ENCODE measurements at regions not wholly inside any gene's neighbourhood (a gene's known extent, or its start where the extent isn't known, plus 50 kb on each side); places are given as distances from the start of the nearest gene placed in this dataset.

DNA sequence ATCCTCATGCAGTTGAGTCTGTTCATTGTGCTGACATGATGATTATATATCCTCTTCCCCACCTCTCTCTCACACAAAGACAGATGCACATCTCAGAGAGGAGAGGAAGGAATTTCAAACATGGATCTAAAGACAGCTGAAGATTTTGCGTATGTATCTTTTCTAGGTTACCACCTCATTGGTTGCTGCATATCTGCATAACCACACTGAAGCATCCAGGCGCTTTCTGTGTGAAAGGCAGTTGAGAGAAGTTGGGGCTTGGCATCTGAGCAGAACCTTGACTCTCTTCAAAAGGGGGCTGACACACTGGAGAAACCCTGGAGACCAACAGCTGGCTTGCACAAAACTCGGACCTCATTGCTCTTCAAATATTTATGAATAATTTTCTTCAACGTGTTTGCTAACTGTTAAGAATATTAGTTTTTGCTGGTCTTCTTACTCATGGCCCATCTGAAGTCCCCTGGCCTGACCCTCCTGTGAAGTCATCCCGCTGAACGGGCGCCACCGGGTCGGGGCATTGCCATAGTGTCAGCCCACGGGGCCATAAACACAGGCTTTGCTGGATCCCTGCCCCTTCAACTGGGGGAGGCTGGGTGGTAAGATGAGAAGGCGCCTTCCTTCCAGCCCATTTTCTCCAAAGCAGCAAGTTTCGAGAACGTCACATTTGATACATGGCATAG lies 593.2 kb upstream of the CLINT1 start:
- Histone ChIP-seq H4K20me1 (ENCODE audit: insufficient read depth, low read length) (no peaks in the 10 kb centered on the region), H3K4me2 (replicated peaks; ENCODE audit: extremely low read depth, low read length, poor library complexity, severe bottlenecking) (no peak overlapping the region), H3K36me3 (replicated peaks in 1 of 2; ENCODE audit: control insufficient read depth in 1 of 2, insufficient read depth in 2 of 2, low read length in 2 of 2) (no peaks in the 10 kb centered on the region), H2AFZ (ENCODE audit: insufficient read depth, low read depth, low read length, poor library complexity, severe bottlenecking) (no peak overlapping the region), H3K79me2 (ENCODE audit: insufficient read depth, low read length) (no peaks in the 10 kb centered on the region), H3K9ac (ENCODE audit: insufficient read depth, low read length, poor library complexity, severe bottlenecking) (no peak overlapping the region), H3K4me1 (ENCODE audit: control insufficient read depth in 1 of 2, insufficient read depth in 2 of 2, low read length in 2 of 2) (no peaks in the 10 kb centered on the region), H3K27me3 (ENCODE audit: control insufficient read depth in 2 of 2, insufficient read depth in 2 of 2, low read length in 2 of 2) (no peaks in the 10 kb centered on the region), H3K27ac (ENCODE audit: low read depth in 1 of 2, low read length in 2 of 2) (no peak overlapping the region), H3K9me3 (replicated peaks in 1 of 2; ENCODE audit: control insufficient read depth in 1 of 2, insufficient read depth in 1 of 2, low read length in 2 of 2) (no peaks in the 10 kb centered on the region), H3K4me3 (replicated peaks in 1 of 3; ENCODE audit: low read depth in 2 of 3, low read length in 3 of 3) (no peak overlapping the region)
- Mint-ChIP-seq H3K9me3 (peaks cover 0 to 10% (median 0%) of the 10 kb centered on the region in 7 donors), H3K4me3 (no peak overlapping the region), H3K27ac (no peak overlapping the region), H3K4me1 (peaks cover 10% of the 10 kb centered on the region), H3K27me3 (ENCODE audit: low read depth in 3 of 3) (peaks cover 0 to 5% (median 0%) of the 10 kb centered on the region in 3 donors), H3K36me3 (peaks cover 0 to 1% of the 10 kb centered on the region in 2 donors)
- no peak for DNase-seq
- TF ChIP-seq, protein P1, sequence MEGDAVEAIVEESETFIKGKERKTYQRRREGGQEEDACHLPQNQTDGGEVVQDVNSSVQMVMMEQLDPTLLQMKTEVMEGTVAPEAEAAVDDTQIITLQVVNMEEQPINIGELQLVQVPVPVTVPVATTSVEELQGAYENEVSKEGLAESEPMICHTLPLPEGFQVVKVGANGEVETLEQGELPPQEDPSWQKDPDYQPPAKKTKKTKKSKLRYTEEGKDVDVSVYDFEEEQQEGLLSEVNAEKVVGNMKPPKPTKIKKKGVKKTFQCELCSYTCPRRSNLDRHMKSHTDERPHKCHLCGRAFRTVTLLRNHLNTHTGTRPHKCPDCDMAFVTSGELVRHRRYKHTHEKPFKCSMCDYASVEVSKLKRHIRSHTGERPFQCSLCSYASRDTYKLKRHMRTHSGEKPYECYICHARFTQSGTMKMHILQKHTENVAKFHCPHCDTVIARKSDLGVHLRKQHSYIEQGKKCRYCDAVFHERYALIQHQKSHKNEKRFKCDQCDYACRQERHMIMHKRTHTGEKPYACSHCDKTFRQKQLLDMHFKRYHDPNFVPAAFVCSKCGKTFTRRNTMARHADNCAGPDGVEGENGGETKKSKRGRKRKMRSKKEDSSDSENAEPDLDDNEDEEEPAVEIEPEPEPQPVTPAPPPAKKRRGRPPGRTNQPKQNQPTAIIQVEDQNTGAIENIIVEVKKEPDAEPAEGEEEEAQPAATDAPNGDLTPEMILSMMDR (IDR thresholded peaks at IDR 0.05): no peak
- intact Hi-C loops (cut with micrococcal nuclease): no loop called here
- WGBS (ENCODE audit: insufficient coverage): 100% methylated on average over 1 of the region's 13 CpGs

DNA sequence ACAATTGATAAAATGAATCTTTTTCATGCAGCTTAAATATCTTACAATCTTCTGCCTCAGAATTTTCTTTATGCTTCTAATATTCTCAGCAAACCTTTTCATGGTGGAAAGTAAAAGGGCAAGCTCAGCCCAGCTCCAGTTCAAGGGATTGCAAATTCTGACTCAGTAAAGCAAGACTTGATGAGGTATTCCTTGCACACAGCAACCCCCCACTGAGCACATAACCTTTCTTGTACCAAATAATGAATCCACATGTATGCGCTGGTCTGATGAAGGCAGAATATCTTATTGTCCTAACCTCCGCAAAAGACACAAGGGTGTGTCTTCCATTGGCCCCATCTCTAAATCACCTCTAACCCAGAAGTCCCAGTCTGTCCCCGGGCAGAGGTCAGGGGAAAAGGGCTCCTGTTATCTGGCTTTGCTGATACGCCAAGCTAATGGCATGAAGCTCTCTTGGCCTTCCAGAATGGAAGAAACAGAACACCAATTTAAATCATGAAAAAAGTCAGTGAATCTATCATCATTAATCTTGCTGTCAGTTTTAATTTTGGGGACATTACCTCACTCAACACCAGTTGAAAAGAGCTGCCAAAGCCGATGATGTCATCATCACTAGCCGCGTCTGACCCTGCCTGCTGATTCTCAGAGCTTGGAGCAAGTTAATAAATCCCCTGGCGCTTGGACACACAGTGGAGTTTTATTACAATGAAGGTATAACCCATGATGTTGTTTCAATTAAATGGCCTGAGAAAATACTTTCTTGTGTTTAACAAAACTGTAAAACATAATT lies 592.5 kb upstream of the CLINT1 start:
- intact Hi-C loops (cut with micrococcal nuclease): no loop called here
- H4K20me1 ChIP-seq (ENCODE audit: insufficient read depth, low read length): no peaks in the 10 kb centered on the region
- peaks cover 5 to 7% of the 10 kb centered on the region in 2 donors for H3K9me3 ChIP-seq (replicated peaks in 1 of 2; ENCODE audit: control insufficient read depth in 1 of 2, insufficient read depth in 1 of 2, low read length in 2 of 2)
- Mint-ChIP-seq H3K27ac (no peak overlapping the region), H3K4me3 (no peak overlapping the region), H3K27me3 (ENCODE audit: low read depth in 3 of 3) (peaks cover 0 to 6% (median 0%) of the 10 kb centered on the region in 3 donors), H3K9me3 (peaks cover 0 to 12% (median 0%) of the 10 kb centered on the region in 7 donors), H3K36me3 (no peaks in the 10 kb centered on the region), H3K4me1 (peaks cover 3% of the 10 kb centered on the region)
- no peak overlapping the region for H2AFZ ChIP-seq (ENCODE audit: insufficient read depth, low read depth, low read length, poor library complexity, severe bottlenecking)
- no peaks in the 10 kb centered on the region for H3K79me2 ChIP-seq (ENCODE audit: insufficient read depth, low read length)
- no peak overlapping the region for H3K4me3 ChIP-seq (replicated peaks in 1 of 3; ENCODE audit: low read depth in 2 of 3, low read length in 3 of 3)
- H3K4me2 ChIP-seq (replicated peaks; ENCODE audit: extremely low read depth, low read length, poor library complexity, severe bottlenecking): no peak overlapping the region
- H3K27me3 ChIP-seq (ENCODE audit: control insufficient read depth in 2 of 2, insufficient read depth in 2 of 2, low read length in 2 of 2): no peaks in the 10 kb centered on the region
- no peak overlapping the region for H3K9ac ChIP-seq (ENCODE audit: insufficient read depth, low read length, poor library complexity, severe bottlenecking)
- H3K36me3 ChIP-seq (replicated peaks in 1 of 2; ENCODE audit: control insufficient read depth in 1 of 2, insufficient read depth in 2 of 2, low read length in 2 of 2): no peaks in the 10 kb centered on the region
- H3K4me1 ChIP-seq (ENCODE audit: control insufficient read depth in 1 of 2, insufficient read depth in 2 of 2, low read length in 2 of 2): no peaks in the 10 kb centered on the region
- DNase-seq: no peak
- WGBS (ENCODE audit: insufficient coverage): 96% methylated on average over 3 of the region's 8 CpGs
- TF ChIP-seq, protein P1 (IDR thresholded peaks at IDR 0.05): no peak
- H3K27ac ChIP-seq (ENCODE audit: low read depth in 1 of 2, low read length in 2 of 2): no peak overlapping the region
